GM21360 (cell line): ENCODE measurements at regions not wholly inside any gene's neighbourhood (a gene's known extent, or its start where the extent isn't known, plus 50 kb on each side); places are given as distances from the start of the nearest gene placed in this dataset.
A peak's percentile ranks its signal among the peaks of the same experiment; 100 is the strongest.
"Not testable (repeated sequence)": the region's sequence is repeated elsewhere in the genome, so short reads cannot be mapped to it uniquely, and the experiment has no call there.

ENCODE experiments used
- ATAC-seq: cut with Tn5 transposase; IDR thresholded peaks from one replicate; pipeline ENCODE4 v1.9.1; 2021; ENCODE audit warnings: mild to moderate bottlenecking, moderate library complexity; ENCODE audit not compliant: unreplicated experiment

DNA sequence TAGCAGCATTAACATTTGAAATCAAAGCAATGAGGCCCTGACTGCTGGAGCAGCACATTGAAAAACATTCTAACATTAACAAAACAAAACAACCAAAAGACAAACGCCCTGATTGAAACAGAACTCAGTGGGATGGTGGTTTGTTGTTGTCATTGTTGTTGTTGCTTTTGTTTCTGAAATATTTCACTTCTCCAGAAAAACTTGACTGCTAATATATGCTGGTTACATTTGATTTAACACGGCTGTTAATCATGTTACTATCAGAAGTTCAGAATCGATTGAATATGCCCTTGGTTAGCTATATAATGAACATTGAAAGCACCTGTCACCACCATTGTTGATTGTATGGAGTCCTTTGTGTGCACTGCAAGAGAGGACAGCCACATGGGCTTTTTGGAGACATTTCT lies 790.4 kb upstream of the GALNTL6 start:
- ATAC-seq = no peak

DNA sequence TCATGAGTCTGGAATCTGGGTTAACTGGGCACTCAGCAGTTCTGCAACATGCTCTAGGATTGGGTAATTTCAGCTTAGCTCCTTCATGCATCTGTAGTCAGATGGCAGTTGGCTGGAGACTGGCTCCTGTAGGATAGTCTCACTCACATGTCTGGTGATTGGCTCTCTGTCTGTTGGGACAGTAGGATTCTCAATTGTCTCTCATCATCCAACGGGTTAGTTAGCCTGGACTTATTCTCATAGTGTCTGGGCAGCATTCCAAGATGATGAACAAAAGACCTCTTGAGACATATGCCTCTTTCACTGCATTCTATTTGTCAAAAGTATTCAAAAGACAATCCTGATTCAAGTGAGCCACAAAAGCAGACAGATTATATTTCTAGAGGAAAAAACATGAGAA lies 795.6 kb upstream of the GALNTL6 start:
- no peak for ATAC-seq

DNA sequence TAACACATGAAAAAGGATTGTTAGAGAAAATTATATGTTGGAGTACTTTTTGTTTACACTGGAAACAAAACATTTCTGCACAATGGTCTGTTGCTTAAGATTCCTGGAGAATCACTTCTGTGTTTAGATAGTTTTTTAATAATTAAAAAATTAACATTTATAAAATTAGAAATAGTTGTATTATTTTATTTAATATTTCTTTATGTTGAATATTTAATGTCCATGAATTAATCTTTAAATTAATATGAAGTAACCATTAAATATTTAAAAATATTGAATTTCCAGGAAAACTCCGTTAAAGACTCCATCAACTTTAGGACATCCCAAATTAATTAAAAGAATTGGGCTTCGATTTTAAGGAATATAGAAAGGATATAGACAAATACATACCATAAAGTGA lies 797.1 kb upstream of the GALNTL6 start:
- ATAC-seq = no peak

DNA sequence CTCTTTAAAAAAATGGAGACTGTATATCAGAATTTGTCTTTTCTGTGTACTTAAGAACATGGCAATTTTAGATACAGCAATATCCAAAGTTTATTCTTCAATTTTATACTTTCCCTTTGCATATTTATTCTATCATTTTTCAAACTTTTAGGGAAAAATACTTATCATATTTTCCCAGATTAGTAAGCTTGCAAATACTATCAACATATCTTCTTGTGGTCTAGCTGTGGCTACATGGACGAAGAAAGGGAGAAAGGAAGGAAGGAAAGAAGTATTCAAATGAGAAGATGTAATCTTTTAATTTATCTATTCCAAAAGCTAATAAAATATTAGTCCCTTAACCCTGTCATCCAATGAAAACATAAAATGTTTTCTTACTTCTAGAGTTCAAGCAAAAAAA lies 797.8 kb upstream of the GALNTL6 start:
- no peak for ATAC-seq

DNA sequence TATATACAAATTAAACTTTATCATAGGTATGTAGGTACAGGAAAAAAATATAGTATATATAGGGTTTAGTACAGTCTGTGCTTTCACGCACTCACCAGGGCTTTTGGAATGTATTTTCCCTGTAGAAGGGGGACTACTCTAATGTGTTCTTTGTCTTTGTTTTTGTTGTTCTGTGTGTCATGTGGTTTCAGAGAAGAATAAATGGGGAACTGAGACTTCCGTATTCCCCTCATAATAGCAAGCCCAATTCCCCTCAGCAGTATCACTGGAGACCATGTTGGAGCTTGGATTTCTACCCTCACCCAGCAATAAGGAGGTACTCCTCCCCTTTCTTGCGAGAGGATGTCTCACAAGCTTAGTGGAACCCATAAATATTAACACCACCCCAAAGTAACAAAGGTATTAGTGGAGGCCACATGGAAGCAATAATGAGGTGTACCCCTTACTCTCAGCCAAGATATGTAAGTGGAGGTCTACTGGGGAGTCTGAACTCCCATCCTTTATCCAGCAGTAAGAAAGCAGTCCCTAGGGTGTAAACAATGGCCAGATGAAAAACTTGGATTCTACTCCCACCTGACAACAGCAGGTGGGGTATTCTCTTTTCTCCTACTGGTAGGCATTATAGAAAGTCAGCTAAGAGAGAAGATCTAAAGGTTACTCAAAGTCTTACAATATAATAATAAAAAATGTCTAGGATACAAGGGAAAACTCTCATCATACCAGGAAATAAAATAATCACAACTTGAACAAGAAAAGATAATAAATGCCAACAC lies 805.4 kb upstream of the GALNTL6 start:
- ATAC-seq = no peak

DNA sequence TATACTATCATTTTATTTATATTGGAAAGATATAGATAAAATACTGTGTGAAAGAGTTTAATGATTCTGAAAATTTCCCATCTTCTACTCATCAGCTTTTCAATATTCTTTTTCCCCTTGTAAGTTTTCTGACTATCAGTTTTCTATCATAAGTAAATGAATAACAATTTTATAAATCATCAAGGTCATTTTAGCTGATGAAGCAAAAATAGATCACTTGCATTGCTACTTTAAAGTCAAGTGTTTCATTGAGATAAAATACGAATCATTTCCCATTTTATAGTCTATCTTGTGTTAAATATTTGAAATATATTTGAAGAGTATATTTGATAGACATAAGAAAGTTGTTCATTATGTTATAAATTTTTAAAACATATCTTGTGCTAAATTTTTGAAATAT lies 811.0 kb upstream of the GALNTL6 start:
- ATAC-seq = no peak

DNA sequence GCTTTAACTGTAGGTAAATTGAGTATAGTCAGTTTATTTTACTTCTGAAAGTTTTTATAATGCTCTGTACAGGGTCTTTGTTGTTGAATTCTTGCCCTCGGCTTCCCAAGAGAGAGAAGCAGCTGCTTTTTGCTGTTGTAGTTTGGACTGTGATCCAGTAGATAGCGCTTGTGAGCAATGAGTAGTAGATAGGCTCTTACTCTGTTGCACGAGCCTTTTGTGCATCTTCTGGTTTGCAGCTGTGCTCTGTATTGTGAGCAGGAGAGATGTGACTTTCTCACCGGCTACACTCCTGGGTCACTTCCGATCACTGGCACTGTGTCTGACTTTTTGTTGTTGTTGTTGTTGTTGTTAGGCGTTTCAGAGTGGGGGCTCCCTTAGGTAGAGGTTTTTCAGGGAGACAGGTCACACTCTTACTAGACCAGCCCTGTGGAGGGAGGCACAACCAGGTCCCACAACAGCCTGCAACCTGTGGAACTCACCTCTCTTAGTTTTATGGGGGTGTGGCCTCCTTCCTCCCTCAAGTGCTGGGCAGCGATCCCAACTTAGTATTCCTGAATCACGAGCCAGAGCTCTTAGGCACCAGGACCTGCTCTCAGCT lies 822.1 kb upstream of the GALNTL6 start:
- peak; percentile 94 for ATAC-seq

DNA sequence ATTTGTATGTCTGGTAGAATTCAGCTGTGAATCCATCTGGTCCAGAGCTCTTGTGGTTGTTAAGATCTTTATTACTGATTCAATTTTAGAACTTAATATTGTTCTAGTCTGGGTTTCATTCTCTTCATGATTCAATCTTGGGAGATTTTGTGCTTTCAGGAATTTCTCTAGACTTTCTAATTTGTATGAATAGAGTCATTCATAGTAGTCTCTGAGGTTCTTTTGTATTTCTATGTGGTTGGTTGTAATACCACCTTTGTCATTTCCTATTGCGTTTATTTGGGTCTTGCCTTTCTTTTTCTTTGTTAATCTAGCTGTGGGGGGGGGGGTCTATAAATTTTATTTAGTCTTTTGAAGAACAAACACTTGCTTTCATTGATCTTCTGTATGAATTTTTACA lies 824.8 kb upstream of the GALNTL6 start:
- ATAC-seq = no peak

DNA sequence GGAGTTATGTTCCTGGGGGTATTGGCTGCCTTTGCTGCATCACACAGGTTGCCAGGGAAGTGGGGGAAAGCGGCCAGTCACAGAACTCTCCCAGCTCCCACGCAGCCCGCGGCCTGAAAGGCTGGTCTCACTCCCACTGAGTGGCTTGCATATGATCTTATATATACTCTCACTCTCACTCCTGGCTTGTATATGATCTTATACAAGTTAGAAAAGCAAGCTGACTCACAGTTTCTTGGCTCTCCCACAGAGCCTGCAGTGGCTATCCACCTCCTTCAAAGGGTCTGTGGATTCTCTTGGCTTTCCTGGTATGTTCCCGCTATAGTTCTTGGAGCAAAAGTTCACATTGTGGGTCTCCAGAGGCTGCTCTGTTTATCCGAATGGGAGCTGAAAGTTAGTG lies 833.5 kb upstream of the GALNTL6 start:
- no peak for ATAC-seq

DNA sequence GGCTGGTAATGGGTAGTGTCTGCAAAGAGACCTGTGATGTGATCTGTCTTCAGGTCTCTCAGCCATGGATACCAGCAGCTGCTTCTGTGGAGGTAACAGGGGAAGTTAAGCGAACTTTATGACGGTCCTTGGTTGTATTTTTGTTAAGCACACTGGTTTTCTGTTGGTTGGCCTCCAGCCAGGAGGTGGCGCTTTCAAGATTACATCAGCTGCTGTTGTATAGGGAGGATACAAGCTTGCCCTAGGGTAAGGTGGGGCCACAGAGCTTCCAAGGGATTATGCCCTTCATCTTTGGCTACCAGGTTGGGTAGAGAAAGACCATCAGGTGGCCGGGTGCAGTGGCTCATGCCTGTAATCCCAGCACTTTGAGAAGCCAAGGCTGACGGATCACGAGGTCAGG lies 834.2 kb upstream of the GALNTL6 start:
- no peak for ATAC-seq

DNA sequence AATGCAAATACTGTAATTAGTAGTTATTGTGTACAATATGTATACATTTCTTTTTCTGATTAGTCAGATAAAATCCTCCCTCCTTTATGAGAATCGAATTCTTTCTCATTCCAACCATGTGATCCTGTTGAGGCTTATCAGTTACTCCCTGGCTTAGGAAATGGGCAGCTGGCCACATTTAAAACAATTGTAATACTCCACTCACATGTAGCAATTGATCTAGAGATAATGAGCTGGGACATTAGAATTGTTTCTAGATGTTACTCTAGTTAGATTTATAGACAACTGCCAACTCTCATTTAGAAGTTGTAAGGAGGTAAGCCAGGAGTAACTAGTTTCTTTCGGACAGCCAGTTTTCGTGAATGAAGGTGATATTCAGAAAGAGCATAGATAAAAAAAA lies 859.3 kb upstream of the AADAT start:
- no peak for ATAC-seq

DNA sequence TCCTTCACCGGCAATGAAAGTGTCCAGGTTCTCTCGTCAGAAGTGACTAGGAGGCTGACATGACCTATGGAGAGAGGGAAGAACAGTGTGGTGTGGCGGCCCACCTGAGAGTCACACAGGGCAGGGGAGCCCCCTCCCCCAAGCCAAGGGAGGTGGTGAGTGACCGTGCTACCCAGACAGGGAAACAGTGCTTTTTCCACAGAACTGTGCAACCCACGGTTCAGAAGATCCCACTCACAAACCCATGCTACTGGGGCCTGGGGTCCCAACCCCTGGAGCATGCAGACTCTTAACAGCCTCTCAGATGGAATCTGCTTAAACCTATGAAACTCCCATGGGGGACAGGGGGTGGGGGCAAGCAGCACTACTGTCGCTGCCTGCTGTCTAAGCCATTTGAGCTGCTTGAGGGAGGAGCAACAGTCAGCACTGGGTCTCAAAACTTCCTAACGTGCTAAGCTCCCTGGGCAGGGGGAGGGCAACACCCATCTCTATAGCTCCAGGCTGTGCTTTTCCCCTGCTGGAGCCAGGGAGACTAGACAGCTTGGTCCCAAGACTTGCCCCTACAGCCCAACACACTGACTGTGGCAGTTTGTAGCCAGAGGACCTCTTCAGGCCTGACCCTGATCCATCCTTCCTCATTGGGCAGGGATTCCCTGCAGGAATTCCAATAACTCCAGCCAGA lies 850.4 kb upstream of the AADAT start:
- no peak for ATAC-seq

DNA sequence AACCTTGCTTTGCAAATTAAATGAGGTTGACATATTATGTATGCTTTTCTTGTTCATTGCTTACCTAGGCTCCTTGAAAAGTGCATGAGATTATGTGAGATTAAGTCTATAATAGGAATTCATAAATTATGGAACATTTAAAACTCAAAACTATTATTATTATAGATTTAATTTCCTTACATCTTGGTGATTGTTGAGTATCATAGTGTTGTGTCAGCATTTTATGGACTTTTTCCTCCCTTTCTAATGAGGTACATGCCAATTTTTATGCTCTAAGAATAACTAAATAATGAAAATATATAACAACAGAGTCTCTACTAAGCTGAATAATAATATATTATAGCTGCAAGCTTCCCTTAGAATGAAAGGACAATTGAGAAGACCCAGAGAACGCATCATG lies 848.8 kb upstream of the AADAT start:
- ATAC-seq = no peak

DNA sequence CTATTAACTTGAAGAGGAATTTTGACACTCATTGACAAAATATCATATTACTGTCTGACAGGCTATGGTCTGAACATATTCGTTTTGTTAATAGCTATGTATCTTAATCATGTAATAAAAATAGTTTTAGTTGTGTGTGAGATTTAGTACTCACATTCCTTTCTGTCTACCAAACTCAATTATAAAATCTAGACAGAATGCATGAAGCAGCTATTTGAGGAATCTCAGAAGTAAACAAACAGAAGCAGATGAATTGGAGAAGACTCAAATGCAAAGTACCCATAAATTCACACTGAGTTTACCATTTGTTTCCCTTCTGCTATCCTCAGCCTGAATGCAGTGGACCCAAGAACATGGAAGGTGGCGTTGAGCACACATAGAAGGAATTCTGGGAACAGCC lies 841.6 kb upstream of the AADAT start:
- no peak for ATAC-seq

DNA sequence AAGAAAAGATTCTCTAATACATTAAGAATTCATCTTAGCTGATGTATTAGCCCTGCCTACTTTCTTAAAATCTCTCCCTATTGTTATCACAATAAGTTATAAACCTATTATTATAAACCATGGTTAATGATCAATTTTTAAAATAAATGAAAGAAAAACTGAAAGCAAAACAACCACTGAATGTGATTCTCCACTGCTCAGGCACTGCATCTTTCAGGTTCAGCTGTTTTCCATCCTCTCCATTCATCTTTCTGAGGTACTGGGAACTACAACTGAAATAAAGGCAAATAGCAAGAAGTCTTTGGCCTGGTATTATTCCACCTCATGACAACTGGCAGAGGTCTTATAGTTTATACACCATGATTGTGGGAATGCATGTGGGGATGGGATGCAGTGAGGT lies 798.9 kb upstream of the AADAT start:
- no peak for ATAC-seq

DNA sequence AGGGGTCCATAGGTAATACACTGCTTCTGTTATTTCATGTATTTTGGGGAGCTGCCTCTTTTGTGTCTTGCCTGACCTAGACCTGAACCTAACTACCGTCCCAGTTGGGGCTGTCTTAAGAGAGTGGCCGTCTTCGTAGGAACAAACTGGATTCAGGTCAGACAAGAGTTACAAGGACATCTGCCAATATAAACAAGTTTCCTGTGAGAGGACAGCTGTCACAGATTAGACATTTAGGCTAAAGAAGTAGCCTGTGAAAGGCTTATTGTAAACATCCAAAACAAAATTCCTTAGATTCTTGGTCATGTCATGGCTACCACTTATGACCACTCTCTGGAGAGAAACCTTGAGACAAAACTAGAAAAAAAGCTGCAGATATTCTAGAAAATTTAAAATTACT lies 797.6 kb upstream of the AADAT start:
- no peak for ATAC-seq

DNA sequence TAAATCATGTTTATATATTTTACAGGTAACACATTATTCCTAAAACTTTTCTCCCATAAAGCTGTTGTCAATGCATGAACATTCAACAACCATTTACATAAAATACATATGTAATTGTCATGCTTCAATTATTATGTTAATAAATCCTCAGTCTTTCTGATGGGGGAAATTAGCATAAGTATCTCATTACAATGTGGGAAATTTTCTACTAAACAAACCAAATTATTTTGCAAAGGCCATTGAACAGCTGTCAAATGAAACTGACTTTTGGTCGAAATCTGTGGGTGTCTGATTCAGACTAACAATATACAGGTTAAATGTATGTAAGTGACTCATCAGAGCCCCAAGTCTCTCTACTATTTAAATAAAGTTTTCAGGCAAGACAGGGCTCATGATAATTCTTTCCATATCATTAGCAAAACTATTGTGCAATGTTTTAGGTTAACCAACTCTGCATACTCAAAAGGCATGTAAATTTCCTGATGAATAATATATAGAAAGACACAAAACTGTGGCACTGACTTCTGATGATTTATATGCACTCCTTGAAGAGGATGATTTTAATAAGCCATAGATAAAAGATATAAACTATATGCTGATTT lies 795.3 kb upstream of the AADAT start:
- no peak for ATAC-seq

DNA sequence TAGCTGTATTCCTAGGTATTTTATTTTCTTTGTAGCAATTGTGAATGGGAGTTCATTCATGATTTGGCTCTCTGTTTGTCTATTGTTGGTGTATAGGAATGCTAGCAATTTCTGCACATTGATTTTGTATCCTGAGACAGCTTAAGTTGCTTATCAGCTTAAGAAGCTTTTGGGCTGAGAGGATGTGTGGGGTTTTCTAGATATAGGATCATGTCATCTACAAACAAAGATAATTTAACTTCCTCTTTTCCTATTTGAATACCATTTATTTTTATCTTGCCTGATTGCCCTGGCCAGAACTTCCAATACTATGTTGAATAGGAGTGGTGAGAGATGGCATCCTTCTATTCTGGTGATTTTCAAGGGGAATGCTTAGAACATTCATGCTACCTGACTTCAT lies 791.9 kb upstream of the AADAT start:
- ATAC-seq = not testable (repeated sequence)

DNA sequence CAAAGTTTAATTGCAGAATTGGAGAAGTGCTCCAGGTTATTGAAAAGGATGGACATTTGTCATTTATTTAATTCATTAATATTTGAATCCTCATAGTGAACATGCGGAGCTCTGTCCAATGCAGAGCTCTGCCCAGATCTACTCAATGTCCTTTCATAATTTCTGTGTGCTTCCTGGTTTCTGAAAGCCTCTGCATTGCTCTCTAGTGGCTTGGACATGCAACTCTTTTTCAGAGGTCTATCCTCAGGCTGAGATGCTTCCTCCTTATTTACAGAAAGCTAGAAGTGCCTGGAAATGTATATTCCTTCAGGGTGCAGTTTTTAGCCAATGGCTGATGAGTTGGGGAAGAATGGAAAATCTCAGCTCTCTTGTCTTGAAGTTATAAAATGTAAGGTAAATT lies 786.1 kb upstream of the AADAT start:
- ATAC-seq = no peak

DNA sequence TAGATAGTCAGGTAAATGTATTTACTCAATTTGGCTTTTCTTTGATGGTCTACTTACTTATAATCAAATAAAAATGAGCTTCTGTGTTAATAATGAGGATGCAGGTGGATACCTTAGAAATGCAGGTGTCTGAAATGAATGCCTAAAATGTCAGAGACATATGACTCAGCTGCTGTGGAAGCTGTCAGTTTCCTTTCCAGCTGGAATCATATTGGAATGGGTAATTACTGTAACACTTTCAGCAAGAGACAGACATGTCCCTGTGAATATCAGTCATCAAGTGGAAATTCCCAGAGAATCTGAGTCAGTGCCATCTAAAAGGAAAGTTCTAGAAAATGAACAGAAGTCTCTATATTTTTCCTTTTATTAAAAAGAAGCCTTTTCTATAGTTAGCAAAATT lies 783.0 kb upstream of the AADAT start:
- no peak for ATAC-seq

DNA sequence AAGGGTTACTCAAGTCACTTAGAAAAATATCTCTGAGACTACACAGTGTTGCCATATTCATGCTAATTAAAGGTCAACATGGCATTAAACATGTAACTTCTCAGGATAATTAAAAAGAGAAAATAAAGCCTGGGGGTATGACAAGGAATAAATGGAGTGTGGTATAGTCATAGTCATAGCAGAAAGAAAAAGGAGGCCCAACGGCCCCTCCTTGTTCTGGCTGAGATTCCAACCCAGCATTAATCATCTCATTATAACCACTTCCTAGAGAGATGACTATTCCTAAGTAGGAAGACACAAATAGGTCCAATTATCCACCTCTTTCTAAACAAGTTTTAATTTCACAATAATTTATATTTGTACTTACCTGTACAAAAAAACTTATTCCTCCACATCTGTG lies 778.4 kb upstream of the AADAT start:
- no peak for ATAC-seq

DNA sequence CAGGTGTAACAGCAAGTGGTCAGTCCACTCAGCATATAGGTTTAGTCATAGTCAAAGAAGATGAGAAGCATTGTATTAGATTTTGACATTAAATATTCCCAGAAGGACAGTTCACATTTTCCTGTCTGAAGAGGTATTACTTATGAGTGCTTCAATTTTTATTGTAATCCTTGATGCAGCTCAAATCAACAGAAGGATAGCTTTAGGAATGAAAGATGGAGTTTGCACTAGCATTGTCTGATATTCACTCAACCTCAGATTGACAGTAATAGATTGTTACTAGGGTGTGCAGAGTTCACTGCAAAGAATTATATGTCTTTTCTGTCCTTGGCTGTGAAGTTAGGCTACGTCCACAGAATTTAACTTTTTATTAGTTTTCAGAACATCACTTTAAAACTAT lies 764.3 kb upstream of the AADAT start:
- no peak for ATAC-seq
